IPS DF 4.7 (cell line): ENCODE measurements at regions not wholly inside any gene's neighbourhood (a gene's known extent, or its start where the extent isn't known, plus 50 kb on each side); places are given as distances from the start of the nearest gene placed in this dataset.

Experiments used
- DNase-seq: peaks from one replicate; pipeline ENCODE4 v3.0.0-alpha.2; 2013; ENCODE audit warnings: low spot score; ENCODE audit errors: extremely low read depth

GRCh38 chr3:16051691-16052090 lies 122.8 kb upstream of the GALNT15 start:
- no peak for DNase-seq

- no peak for DNase-seq
Observed at GRCh38 chr3:16052964-16053363, 121.5 kb upstream of the GALNT15 start.

- no peak for DNase-seq
Observed at GRCh38 chr3:16053794-16054193, 120.7 kb upstream of the GALNT15 start.

- no peak for DNase-seq
Observed at GRCh38 chr3:16055606-16056211, 118.8 kb upstream of the GALNT15 start.

GRCh38 chr3:16056217-16056616 lies 118.3 kb upstream of the GALNT15 start:
- no peak for DNase-seq

- DNase-seq = no peak
Observed at GRCh38 chr3:16058521-16058920, 116.0 kb upstream of the GALNT15 start.

GRCh38 chr3:16059081-16059537 lies 115.4 kb upstream of the GALNT15 start:
- DNase-seq = no peak

GRCh38 chr3:16059711-16060357 lies 114.6 kb upstream of the GALNT15 start:
- no peak for DNase-seq

- DNase-seq = peak; percentile 66
Observed at GRCh38 chr3:16060358-16060852, 114.1 kb upstream of the GALNT15 start.

GRCh38 chr3:16060945-16061344 lies 113.5 kb upstream of the GALNT15 start:
- no peak for DNase-seq

- DNase-seq = no peak
Observed at GRCh38 chr3:16061491-16061890, 113.0 kb upstream of the GALNT15 start.

GRCh38 chr3:16063603-16064002 lies 110.9 kb upstream of the GALNT15 start:
- no peak for DNase-seq

GRCh38 chr3:16064642-16065414 lies 109.7 kb upstream of the GALNT15 start:
- no peak for DNase-seq

- DNase-seq = no peak
Observed at GRCh38 chr3:16066545-16066944, 107.9 kb upstream of the GALNT15 start.

- DNase-seq = no peak
Observed at GRCh38 chr3:16066975-16067374, 107.5 kb upstream of the GALNT15 start.

- no peak for DNase-seq
Observed at GRCh38 chr3:16067837-16068471, 106.5 kb upstream of the GALNT15 start.

- no peak for DNase-seq
Observed at GRCh38 chr3:16069149-16069922, 105.1 kb upstream of the GALNT15 start.

GRCh38 chr3:16070707-16071106 lies 103.8 kb upstream of the GALNT15 start:
- DNase-seq = no peak

- no peak for DNase-seq
Observed at GRCh38 chr3:16071206-16071605, 103.3 kb upstream of the GALNT15 start.

GRCh38 chr3:16072420-16073110 lies 101.9 kb upstream of the GALNT15 start:
- no peak for DNase-seq
